H1 (cell line): ENCODE measurements at regions not wholly inside any gene's neighbourhood (a gene's known extent, or its start where the extent isn't known, plus 50 kb on each side); places are given as distances from the start of the nearest gene placed in this dataset.

Experiments
- ASH2L ChIP-seq: fragments of 200-600, 300-600 bp; sonication (generic); IDR thresholded peaks from one replicate; pipeline ENCODE4 v1.7.1; 2017; ENCODE audit warnings: low read length
- ATF2 ChIP-seq: IDR thresholded peaks from 2 replicates; pipeline ENCODE4 v1.6.1; 2012; ENCODE audit warnings: low read length, inconsistent platforms
- CBX8 ChIP-seq: fragments of 300-800, 300-1000 bp; sonication (generic); IDR thresholded peaks from 2 replicates; pipeline ENCODE4 v1.7.1; 2016; ENCODE audit warnings: low read depth, low read length, borderline replicate concordance
- CHD7 ChIP-seq: fragments of 300-600 bp; sonication (generic); IDR thresholded peaks from 2 replicates; pipeline ENCODE4 v1.7.1; 2012; ENCODE audit warnings: low read length, moderate library complexity, mild to moderate bottlenecking, inconsistent platforms; ENCODE audit not compliant: insufficient replicate concordance
- HDAC2 ChIP-seq, 2 experiments: fragments of 300-600 bp in 1 of 2; sonication (generic) in 1 of 2; IDR thresholded peaks; 2 replicates each; pipeline ENCODE4 v1.6.1; 2011 to 2012; ENCODE audit warnings: low read depth in 2 of 2, low read length in 2 of 2, mild to moderate bottlenecking in 2 of 2, moderate library complexity in 2 of 2, borderline replicate concordance in 1 of 2, inconsistent platforms in 1 of 2
- HDAC6 ChIP-seq: IDR thresholded peaks from one replicate; pipeline ENCODE4 v1.7.1; 2012; ENCODE audit warnings: low read depth, mild to moderate bottlenecking, inconsistent platforms, low read length, moderate library complexity
- POLR2AphosphoS5 ChIP-seq: IDR thresholded peaks from 2 replicates; pipeline ENCODE4 v1.6.1; 2011; ENCODE audit warnings: low read depth, low read length
- RAD21 ChIP-seq, 2 experiments: IDR thresholded peaks in 1 of 2; conservative IDR thresholded peaks in 1 of 2; 2 replicates each; pipeline ENCODE4 v1.6.1; 2011; ENCODE audit warnings: low read depth in 2 of 2, low read length in 2 of 2, improper control_type of control experiment in 1 of 2, inconsistent platforms in 1 of 2, mild to moderate bottlenecking in 1 of 2, moderate library complexity in 1 of 2
- TCF12 ChIP-seq: IDR thresholded peaks from 2 replicates; pipeline ENCODE4 v1.6.1; 2011; ENCODE audit warnings: low read depth, mild to moderate bottlenecking, low read length

- no peak for TF ChIP-seq CHD7
- TF ChIP-seq HDAC2 (IDR thresholded peaks at IDR 0.05; ENCODE audit: borderline replicate concordance in 1 of 2, low read depth in 2 of 2, low read length in 2 of 2) = no peak
- no peak for TF ChIP-seq TCF12
- no peak for TF ChIP-seq HDAC6
- TF ChIP-seq RAD21 (IDR thresholded peaks at IDR 0.05 in 1 of 2, conservative IDR thresholded peaks at IDR 0.05 in 1 of 2; ENCODE audit: low read depth in 2 of 2, low read length in 2 of 2) = peak; percentile 43 to 45
- TF ChIP-seq POLR2AphosphoS5 = no peak
- no peak for TF ChIP-seq CBX8
- TF ChIP-seq ASH2L = peak; percentile 46
- TF ChIP-seq ATF2 = no peak
- TF ChIP-seq, all 59 proteins: peak for 5
Observed at GRCh38 chr6:100176311-100176950, 182.4 kb upstream of the MCHR2 start (continued).
